Fibroblast of skin of left biceps (primary cell): ENCODE measurements at regions not wholly inside any gene's neighbourhood (a gene's known extent, or its start where the extent isn't known, plus 50 kb on each side); places are given as distances from the start of the nearest gene placed in this dataset.

ENCODE experiments used
- DNase-seq, 2 experiments: peaks; one replicate each; pipeline ENCODE4 v3.0.0-alpha.2; 2013; ENCODE audit warnings: low read depth in 2 of 2

- DNase-seq, result peak; percentile 93 to 95
Observed at GRCh38 chr3:99373088-99373845, 265.1 kb upstream of the COL8A1 start.

- DNase-seq, result no peak
Observed at GRCh38 chr3:99366663-99367429, 271.5 kb upstream of the COL8A1 start.

GRCh38 chr3:99365979-99366378 lies 272.4 kb upstream of the COL8A1 start:
- DNase-seq, result no peak

GRCh38 chr3:99365396-99365795 lies 273.0 kb upstream of the COL8A1 start:
- no peak for DNase-seq

- DNase-seq, result no peak
Observed at GRCh38 chr3:99357131-99357530, 281.3 kb upstream of the COL8A1 start.

- no peak for DNase-seq
Observed at GRCh38 chr3:99356696-99357095, 281.7 kb upstream of the COL8A1 start.

GRCh38 chr3:99355465-99355864 lies 282.9 kb upstream of the COL8A1 start:
- no peak for DNase-seq

GRCh38 chr3:99352811-99353210 lies 285.6 kb upstream of the COL8A1 start:
- DNase-seq, result no peak

GRCh38 chr3:99351122-99351521 lies 287.3 kb upstream of the COL8A1 start:
- DNase-seq, result peak; percentile 66 to 70

GRCh38 chr3:99348451-99348850 lies 289.9 kb upstream of the COL8A1 start:
- no peak for DNase-seq

- DNase-seq, result no peak
Observed at GRCh38 chr3:99344216-99344615, 294.2 kb upstream of the COL8A1 start.

- DNase-seq, result no peak
Observed at GRCh38 chr3:99342383-99342782, 296.0 kb upstream of the COL8A1 start.

- no peak for DNase-seq
Observed at GRCh38 chr3:99339222-99339621, 299.2 kb upstream of the COL8A1 start.

- DNase-seq, result peak in 1 of 2 experiments; percentile 58
Observed at GRCh38 chr3:99332718-99333117, 305.7 kb upstream of the COL8A1 start.

GRCh38 chr3:99332276-99332675 lies 306.1 kb upstream of the COL8A1 start:
- no peak for DNase-seq

GRCh38 chr3:99330924-99331532 lies 307.4 kb upstream of the COL8A1 start:
- no peak for DNase-seq

- DNase-seq, result no peak
Observed at GRCh38 chr3:99330281-99330680, 308.1 kb upstream of the COL8A1 start.

- no peak for DNase-seq
Observed at GRCh38 chr3:99325402-99325801, 313.0 kb upstream of the COL8A1 start.

GRCh38 chr3:99324636-99325203 lies 313.7 kb upstream of the COL8A1 start:
- DNase-seq, result no peak

GRCh38 chr3:99323940-99324339 lies 314.5 kb upstream of the COL8A1 start:
- no peak for DNase-seq

GRCh38 chr3:99322551-99322950 lies 315.8 kb upstream of the COL8A1 start:
- no peak for DNase-seq

- no peak for DNase-seq
Observed at GRCh38 chr3:99321261-99321660, 317.1 kb upstream of the COL8A1 start.
